Embryonic facial prominence (tissue), 1 donor: ENCODE measurements at regions not wholly inside any gene's neighbourhood (a gene's known extent, or its start where the extent isn't known, plus 50 kb on each side); places are given as distances from the start of the nearest gene placed in this dataset.
"Not testable (repeated sequence)": the region's sequence is repeated elsewhere in the genome, so short reads cannot be mapped to it uniquely, and the experiment has no call there.

Source experiments
- DNase-seq: peaks from one replicate; pipeline ENCODE4 v3.0.0-alpha.2; 2016; ENCODE audit errors: extremely low spot score

- DNase-seq = no peak
These were observed 366.3 kb downstream of the RPS6KC1 start for GRCh38 chr1:213417225-213417820.

- no peak for DNase-seq
These were observed 366.8 kb downstream of the RPS6KC1 start for GRCh38 chr1:213417846-213418245.

- no peak for DNase-seq
These were observed 367.4 kb downstream of the RPS6KC1 start for GRCh38 chr1:213418268-213419071.

GRCh38 chr1:213419401-213420030 is 368.5 kb downstream of the RPS6KC1 start:
- DNase-seq = no peak

- DNase-seq = not testable (repeated sequence)
These were observed 370.1 kb downstream of the RPS6KC1 start for GRCh38 chr1:213421178-213421577.

GRCh38 chr1:213423041-213423440 is 372.0 kb downstream of the RPS6KC1 start:
- DNase-seq = no peak

GRCh38 chr1:213423605-213424004 is 372.6 kb downstream of the RPS6KC1 start:
- DNase-seq = no peak

GRCh38 chr1:213425376-213426030 is 374.5 kb downstream of the RPS6KC1 start:
- no peak for DNase-seq

- no peak for DNase-seq
These were observed 378.6 kb downstream of the RPS6KC1 start for GRCh38 chr1:213429642-213430041.

GRCh38 chr1:213435715-213436114 is 384.7 kb downstream of the RPS6KC1 start:
- DNase-seq = no peak

- no peak for DNase-seq
These were observed 387.3 kb downstream of the RPS6KC1 start for GRCh38 chr1:213438339-213438738.

GRCh38 chr1:213439703-213440102 is 388.7 kb downstream of the RPS6KC1 start:
- DNase-seq = no peak

GRCh38 chr1:213440766-213441165 is 389.7 kb downstream of the RPS6KC1 start:
- no peak for DNase-seq

GRCh38 chr1:213443415-213443814 is 392.4 kb downstream of the RPS6KC1 start:
- DNase-seq = no peak

GRCh38 chr1:213444224-213444623 is 393.2 kb downstream of the RPS6KC1 start:
- DNase-seq = no peak

- no peak for DNase-seq
These were observed 395.5 kb downstream of the RPS6KC1 start for GRCh38 chr1:213446496-213446895.

- DNase-seq = no peak
These were observed 397.3 kb downstream of the RPS6KC1 start for GRCh38 chr1:213448360-213448759.

GRCh38 chr1:213448776-213449175 is 397.7 kb downstream of the RPS6KC1 start:
- no peak for DNase-seq

- no peak for DNase-seq
These were observed 401.5 kb downstream of the RPS6KC1 start for GRCh38 chr1:213452501-213452900.

- DNase-seq = no peak
These were observed 406.1 kb downstream of the RPS6KC1 start for GRCh38 chr1:213457186-213457585.

GRCh38 chr1:213457733-213458132 is 406.7 kb downstream of the RPS6KC1 start:
- no peak for DNase-seq

- not testable (repeated sequence) for DNase-seq
These were observed 411.3 kb downstream of the RPS6KC1 start for GRCh38 chr1:213462374-213462773.
